Sciatic nerve (tissue), 2 donors: ENCODE measurements at regions not wholly inside any gene's neighbourhood (a gene's known extent, or its start where the extent isn't known, plus 50 kb on each side); places are given as distances from the start of the nearest gene placed in this dataset.
A peak's percentile ranks its signal among the peaks of the same experiment; 100 is the strongest.
"Not testable (repeated sequence)": the region's sequence is repeated elsewhere in the genome, so short reads cannot be mapped to it uniquely, and the experiment has no call there.

Experiments used
- ATAC-seq: fragments of 200-7000 bp; cut with Tn5 transposase; one replicate; pipeline ENCODE4 v1.9.1; 2020; ENCODE audit warnings: mild to moderate bottlenecking, moderate library complexity
- DNase-seq: peaks from one replicate; pipeline ENCODE4 v3.0.0-alpha.2; 2020; ENCODE audit warnings: low spot score
- intact Hi-C: fragments of 100-400 bp; cut with DNase I; formaldehyde crosslinking; loops from one replicate; pipeline ENCODE4 v1.14.2; 2022
- donor health status: DM: no; HTN: no; CAD: no.
- donor health status: DM: no; HTN: no; CAD: no.

- ATAC-seq (no peak), DNase-seq (no peak)
- intact Hi-C loops = loop anchor here (5.0 kb wide), 1 partner anchor 595 kb away; no protein-coding TSS in a partner anchor
Observed at GRCh38 chr20:11976966-11977365, 59.3 kb downstream of the BTBD3 start.

GRCh38 chr20:11978496-11978895, 60.8 kb downstream of the BTBD3 start:
- DNase-seq (no peak), ATAC-seq (no peak)
- intact Hi-C loops = loop anchor here (5.0 kb wide), 1 partner anchor 594 kb away; no protein-coding TSS in a partner anchor

GRCh38 chr20:11979306-11979990, 61.8 kb downstream of the BTBD3 start:
- intact Hi-C loops = loop anchor here (5.0 kb wide), 1 partner anchor 593 kb away; no protein-coding TSS in a partner anchor
- ATAC-seq (no peak), DNase-seq (no peak)

GRCh38 chr20:11980263-11980662, 62.6 kb downstream of the BTBD3 start:
- intact Hi-C loops = no loop called here
- DNase-seq = no peak
- ATAC-seq = no peak

GRCh38 chr20:11981366-11981947, 63.8 kb downstream of the BTBD3 start:
- no peak for ATAC-seq
- intact Hi-C loops = no loop called here
- DNase-seq = no peak

- intact Hi-C loops = no loop called here
- DNase-seq (no peak), ATAC-seq (no peak)
Observed at GRCh38 chr20:11982289-11982954, 64.7 kb downstream of the BTBD3 start.

- intact Hi-C loops = no loop called here
- DNase-seq = no peak
- no peak for ATAC-seq
Observed at GRCh38 chr20:11982955-11983470, 65.3 kb downstream of the BTBD3 start.

GRCh38 chr20:11986954-11987353, 69.3 kb downstream of the BTBD3 start:
- ATAC-seq (no peak), DNase-seq (no peak)
- intact Hi-C loops = no loop called here

- intact Hi-C loops = no loop called here
- ATAC-seq = no peak
- DNase-seq = no peak
Observed at GRCh38 chr20:11987526-11987925, 69.8 kb downstream of the BTBD3 start.

GRCh38 chr20:11989018-11989771, 71.5 kb downstream of the BTBD3 start:
- DNase-seq (no peak), ATAC-seq (no peak)
- intact Hi-C loops = no loop called here

- DNase-seq = no peak
- intact Hi-C loops = no loop called here
- ATAC-seq = no peak
Observed at GRCh38 chr20:11992426-11992825, 74.7 kb downstream of the BTBD3 start.

- DNase-seq (no peak), ATAC-seq (no peak)
- intact Hi-C loops = no loop called here
Observed at GRCh38 chr20:11993886-11994461, 76.3 kb downstream of the BTBD3 start.

GRCh38 chr20:11995805-11996567, 78.3 kb downstream of the BTBD3 start:
- DNase-seq (no peak), ATAC-seq (peak; percentile 96)
- intact Hi-C loops = no loop called here

GRCh38 chr20:12004776-12005175, 87.1 kb downstream of the BTBD3 start:
- ATAC-seq, intact Hi-C loops, DNase-seq: not testable (repeated sequence)

GRCh38 chr20:12012241-12013222, 94.8 kb downstream of the BTBD3 start:
- intact Hi-C loops = no loop called here
- DNase-seq (no peak), ATAC-seq (peak; percentile 51)

- intact Hi-C loops = no loop called here
- ATAC-seq = no peak
- DNase-seq = no peak
Observed at GRCh38 chr20:12014276-12014675, 96.6 kb downstream of the BTBD3 start.

- intact Hi-C loops = no loop called here
Observed at GRCh38 chr20:12014736-12015135, 97.0 kb downstream of the BTBD3 start.

More at GRCh38 chr20:12014736-12015135, 97.0 kb downstream of the BTBD3 start:
- DNase-seq (no peak), ATAC-seq (no peak)
